NCI-H1930 (cell line): ENCODE measurements at regions not wholly inside any gene's neighbourhood (a gene's known extent, or its start where the extent isn't known, plus 50 kb on each side); places are given as distances from the start of the nearest gene placed in this dataset.
A peak's percentile ranks its signal among the peaks of the same experiment; 100 is the strongest.
"Not testable (repeated sequence)": the region's sequence is repeated elsewhere in the genome, so short reads cannot be mapped to it uniquely, and the experiment has no call there.

Source experiments
- DNase-seq, 2 experiments: peaks; one replicate each; lab custom pipeline; 2025; lab: John Stamatoyannopoulos, UW

- DNase-seq = peak; percentile 38 to 67
Measured at GRCh38 chr11:21723678-21724077, 469.2 kb upstream of the ANO5 start.

GRCh38 chr11:21727102-21727501 lies 465.8 kb upstream of the ANO5 start:
- no peak for DNase-seq

DNA sequence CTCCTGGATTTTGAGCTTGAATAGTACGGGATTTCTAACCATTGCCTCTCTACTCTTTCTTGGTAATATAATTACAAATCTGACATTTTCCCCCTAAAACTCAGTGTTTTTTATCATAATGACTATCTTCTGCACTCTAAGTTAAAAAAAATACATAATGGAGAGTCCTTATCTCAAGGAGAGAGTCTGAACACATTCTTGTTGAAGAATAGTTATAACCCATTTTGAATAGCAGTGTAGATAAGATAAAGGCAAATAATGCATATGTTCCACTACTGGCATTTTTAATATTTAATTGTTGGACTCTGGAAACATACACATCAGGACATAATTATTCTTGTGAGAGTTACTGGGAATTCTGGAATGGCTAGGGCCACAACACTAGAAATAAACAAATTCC lies 456.5 kb upstream of the ANO5 start:
- DNase-seq = no peak

- not testable (repeated sequence) for DNase-seq
Measured at GRCh38 chr11:21752475-21753243, 440.2 kb upstream of the ANO5 start.

GRCh38 chr11:21753244-21753767 lies 439.6 kb upstream of the ANO5 start:
- DNase-seq = not testable (repeated sequence)

DNA sequence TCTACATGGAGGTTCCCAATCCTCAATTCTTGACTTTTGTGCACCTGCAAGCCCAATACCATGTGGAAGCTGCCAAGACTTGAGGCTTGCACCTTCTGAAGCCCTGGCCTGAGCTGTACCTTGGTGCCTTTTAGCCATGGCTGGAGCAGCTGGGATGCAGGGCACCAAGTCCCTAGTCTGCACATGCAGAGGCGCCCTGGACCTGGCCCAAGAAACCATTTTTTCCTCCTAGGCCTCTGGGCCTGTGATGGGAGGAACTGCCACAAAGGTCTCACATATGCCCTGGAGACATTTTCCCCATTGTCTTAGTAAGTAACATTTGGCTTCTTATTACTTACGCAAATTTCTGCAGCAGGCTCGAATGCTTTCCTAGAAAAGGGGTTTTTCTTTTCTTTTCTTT lies 431.9 kb upstream of the ANO5 start:
- DNase-seq = no peak

GRCh38 chr11:21768388-21768787 lies 424.5 kb upstream of the ANO5 start:
- no peak for DNase-seq

DNA sequence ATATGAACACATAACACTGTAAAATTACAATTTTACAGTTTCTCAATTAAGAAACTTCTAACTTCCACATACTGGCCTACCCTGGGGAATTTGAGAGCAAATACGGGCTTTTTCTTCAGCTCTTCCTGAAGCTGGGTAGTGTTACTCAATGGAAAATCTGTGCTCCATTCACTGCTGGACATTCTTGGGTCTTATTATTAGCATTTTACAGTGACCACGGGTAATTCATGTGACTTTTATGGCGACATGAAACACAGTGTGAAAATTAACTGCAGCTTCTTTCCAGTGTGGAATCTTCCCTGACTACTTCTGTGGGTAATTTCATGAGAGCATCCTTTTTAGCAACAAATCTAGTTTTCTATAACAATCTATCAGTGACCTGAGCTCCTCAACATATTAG lies 423.7 kb upstream of the ANO5 start:
- DNase-seq = no peak

- peak; percentile 69 to 72 for DNase-seq
Measured at GRCh38 chr11:21771097-21771496, 421.8 kb upstream of the ANO5 start.

- DNase-seq = no peak
Measured at GRCh38 chr11:21774212-21774611, 418.7 kb upstream of the ANO5 start.

GRCh38 chr11:21775911-21776310 lies 417.0 kb upstream of the ANO5 start:
- no peak for DNase-seq

DNA sequence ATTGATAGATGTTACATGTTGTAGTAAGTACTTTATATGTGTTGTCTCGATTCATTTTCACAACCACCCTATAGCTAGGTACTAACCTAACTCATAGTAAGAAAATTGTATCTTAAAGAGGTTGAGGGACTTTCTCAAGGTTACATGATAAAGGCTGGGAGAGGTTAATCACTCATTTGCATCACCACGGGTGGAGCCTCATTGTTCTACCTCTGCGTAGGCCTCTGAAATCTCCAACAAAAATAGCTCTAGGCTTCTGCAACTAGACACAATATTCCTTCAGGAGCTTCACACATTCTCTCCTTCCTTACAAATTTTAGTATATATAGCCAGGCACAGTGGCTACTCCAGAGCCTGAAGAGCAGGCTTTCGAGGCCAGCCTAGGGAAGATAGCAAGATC lies 408.9 kb upstream of the ANO5 start:
- DNase-seq = no peak

DNA sequence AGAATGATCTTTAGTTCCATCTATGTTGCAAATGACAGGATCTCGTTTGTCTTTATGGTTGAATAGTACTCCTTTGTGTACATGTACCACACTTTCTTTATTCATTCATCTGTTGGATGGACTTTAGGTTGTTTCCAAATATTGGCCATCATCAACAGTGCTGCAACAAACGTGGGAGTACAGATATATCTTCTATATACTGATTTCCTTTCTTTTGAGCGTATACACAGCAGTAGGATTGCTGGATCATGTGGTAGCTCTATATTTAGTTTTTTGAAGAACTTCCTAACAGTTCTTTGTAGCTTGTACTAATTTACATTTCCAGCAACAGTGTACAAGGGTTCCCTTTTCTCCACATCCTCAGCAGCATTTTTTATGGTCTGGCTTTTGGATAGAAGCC lies 407.5 kb upstream of the ANO5 start:
- no peak for DNase-seq

DNA sequence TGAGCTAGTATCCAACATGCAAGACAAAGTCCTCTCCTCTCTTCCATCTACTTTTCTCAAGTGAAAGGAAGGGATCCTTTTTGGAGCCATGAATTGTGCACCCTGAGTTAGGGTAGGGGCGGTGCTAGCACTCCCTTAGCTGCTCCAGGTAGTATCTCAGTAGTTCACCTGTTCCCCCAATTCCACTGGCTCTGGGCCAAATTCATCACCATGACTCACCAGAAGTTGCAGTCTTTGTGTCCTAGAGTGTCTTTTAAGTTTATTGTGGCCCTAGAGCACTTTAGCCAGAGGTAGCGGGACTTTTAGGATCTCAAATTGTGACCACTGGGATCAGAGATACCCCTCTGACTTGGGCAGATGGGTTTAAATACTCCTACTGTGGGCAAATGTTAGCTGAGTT lies 398.6 kb upstream of the ANO5 start:
- no peak for DNase-seq

GRCh38 chr11:21798216-21798615 lies 394.7 kb upstream of the ANO5 start:
- no peak for DNase-seq

- DNase-seq = not testable (repeated sequence)
Measured at GRCh38 chr11:21804523-21804922, 388.4 kb upstream of the ANO5 start.

DNA sequence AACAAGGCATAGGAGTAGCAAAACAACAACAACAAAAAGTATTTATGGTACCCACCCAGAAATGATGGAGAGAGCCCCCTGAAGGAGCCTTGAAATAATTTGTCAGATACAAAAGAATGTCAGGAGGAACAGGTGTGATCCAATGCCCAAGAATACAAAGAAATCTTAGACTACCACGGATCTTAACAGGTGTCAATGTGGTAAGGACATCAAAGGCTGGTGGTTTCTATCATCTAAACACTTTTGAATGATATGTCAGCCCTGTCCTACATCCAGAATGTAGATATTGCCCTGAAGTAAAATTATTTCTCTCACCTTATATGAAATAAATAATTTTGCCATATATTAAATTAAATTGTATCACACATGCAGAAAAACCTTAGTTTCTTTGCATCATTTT lies 386.4 kb upstream of the ANO5 start:
- no peak for DNase-seq

DNA sequence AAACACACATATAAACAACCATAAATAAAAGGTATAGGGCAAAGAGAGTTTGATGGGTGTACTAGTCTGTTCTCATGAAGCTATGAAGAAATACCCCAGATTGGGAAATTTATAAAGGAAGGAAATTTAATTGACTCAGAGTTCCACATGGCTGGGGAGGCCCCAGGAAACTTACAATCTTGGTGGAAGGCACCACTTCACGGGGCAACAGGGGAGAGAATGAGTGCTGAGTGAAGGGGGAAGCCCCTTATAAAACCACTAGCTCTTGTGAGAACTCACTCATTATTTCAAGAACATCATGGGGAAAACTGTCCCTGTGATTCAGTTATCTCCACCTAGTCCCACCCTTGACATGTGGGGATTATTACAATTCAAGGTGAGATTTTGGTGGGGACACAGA lies 385.9 kb upstream of the ANO5 start:
- DNase-seq = no peak

GRCh38 chr11:21807350-21807749 lies 385.5 kb upstream of the ANO5 start:
- DNase-seq = no peak

GRCh38 chr11:21810650-21811049 lies 382.2 kb upstream of the ANO5 start:
- DNase-seq = no peak

DNA sequence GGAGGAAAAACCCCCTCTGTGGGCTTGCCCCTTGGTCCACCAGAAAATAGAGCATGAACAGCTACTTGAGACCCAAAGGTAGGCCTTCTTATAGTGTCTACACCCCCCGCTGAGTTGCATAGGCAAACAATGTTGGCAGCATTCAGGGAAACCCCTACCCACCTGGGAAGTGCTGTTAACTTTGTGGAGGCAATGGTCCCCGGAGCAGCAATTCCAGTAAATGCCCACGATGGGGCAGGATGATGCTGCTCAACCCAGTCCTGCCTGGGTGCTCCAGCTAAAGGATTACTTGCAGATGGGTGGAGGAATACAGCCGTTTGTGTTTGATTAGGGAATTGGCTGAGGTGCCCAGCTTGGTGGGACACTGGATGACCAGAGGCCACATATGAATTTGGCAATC lies 381.3 kb upstream of the ANO5 start:
- DNase-seq = peak in 1 of 2 experiments; percentile 22

GRCh38 chr11:21814169-21814568 lies 378.7 kb upstream of the ANO5 start:
- no peak for DNase-seq

DNA sequence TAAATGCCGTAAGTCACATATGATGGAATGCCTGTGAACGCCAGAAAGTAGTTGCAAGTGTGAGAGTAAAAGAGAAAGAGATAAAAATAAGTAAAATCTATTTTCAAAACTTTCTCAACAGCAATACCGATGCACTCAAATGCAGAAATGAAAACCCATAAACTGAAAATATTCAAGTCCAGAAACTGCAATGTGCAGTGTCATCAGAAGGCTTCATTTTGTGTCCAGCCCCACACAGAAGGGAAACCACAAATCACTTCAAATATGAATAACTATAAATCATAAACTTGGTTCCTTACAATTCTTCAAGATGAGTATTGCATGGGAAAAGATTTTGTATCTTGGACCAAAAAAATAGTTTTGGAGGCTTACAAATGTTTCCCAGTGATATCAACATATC lies 375.2 kb upstream of the ANO5 start:
- no peak for DNase-seq

GRCh38 chr11:21820176-21820575 lies 372.7 kb upstream of the ANO5 start:
- peak; percentile 55 to 56 for DNase-seq
